SIG-M5 treated with dmso at 0.1 percent for 504 hours (cell line): ENCODE measurements at regions not wholly inside any gene's neighbourhood (a gene's known extent, or its start where the extent isn't known, plus 50 kb on each side); places are given as distances from the start of the nearest gene placed in this dataset.

Experiments
- DNase-seq: peaks from one replicate; lab custom pipeline; 2025; ENCODE audit not compliant: unreplicated experiment; lab: John Stamatoyannopoulos, UW

DNA sequence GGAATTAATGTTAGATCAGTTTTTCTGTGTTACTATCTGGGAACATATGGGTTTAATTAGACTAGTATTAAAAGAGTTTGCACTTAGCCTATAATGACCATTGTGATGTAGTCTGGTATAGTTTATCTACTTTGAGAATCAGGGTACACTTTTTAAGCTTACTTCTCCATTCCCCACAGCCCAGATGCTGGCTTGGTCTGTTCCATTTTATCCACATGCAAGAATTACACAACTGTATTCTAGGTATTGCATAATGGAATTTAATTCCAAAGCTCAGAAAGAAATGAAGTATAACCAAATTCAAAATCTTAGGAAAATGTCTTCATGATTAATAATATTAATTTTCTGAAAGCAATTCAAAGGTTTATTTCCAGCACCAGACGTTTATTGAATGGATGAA is 122.2 kb upstream of the PDGFD start:
- no peak for DNase-seq

GRCh38 chr11:104279587-104279986 is 115.6 kb upstream of the PDGFD start:
- no peak for DNase-seq

DNA sequence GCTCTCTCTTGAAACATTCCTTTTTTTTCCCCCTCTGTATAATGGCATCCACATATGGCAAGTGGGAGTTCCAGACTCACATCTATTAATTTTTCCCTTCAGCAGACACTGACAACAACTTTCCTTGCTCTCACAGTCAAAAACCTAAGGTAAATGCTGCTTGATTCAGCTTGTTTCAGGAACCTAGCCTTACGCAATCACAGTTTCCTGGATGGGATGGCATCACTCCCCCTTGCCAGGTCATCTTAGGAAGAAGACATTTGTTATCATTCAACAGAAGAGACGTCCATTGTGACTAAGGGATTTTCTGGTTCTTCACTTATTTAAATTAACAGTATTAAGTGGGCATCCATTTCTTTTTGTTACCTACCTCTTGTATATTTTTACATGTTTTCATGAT is 112.0 kb upstream of the PDGFD start:
- DNase-seq, result no peak

DNA sequence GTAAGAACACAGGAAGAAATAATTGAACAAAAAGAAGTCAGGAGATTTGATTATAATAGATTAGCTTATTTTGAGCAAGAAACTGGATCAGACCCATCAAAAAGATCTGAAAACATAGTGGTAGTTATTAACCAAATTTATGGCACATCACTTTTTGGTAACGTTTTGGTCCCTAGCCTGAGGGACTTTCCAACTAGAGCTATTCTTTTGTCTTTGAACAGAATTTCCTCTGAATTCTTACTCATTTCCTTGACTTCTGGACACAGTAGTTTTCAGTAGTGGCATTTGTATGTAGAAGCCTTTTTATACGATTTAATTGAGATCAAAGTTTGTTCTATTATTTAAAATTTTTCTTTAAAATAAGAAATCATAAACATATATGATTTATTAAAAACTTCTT is 96.5 kb upstream of the PDGFD start:
- DNase-seq, result no peak

DNA sequence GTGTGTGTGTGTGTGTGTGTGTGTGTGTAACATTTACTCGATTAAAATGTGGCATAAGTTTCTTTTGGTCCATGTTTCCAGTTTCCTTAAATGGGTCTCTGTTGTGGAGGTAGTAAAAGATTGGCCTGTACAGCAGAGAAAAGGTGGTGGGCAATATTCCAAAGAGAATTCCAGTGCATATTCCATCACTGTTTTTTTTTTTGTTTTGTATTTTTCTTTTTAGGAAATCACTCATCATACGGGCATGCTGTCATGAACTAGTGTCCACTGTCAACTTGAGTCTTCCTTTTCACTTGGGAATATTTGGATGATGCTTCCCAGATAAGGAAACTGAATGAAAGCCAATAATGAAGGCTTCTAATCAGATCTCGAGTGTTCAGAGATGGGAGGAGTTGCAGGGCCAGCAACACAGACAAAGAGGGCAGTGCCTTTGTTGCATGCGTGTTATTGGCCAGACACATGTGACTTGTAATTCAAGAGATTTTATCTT is 95.2 kb upstream of the PDGFD start:
- DNase-seq, result no peak

GRCh38 chr11:104256525-104256924 is 92.6 kb upstream of the PDGFD start:
- no peak for DNase-seq

DNA sequence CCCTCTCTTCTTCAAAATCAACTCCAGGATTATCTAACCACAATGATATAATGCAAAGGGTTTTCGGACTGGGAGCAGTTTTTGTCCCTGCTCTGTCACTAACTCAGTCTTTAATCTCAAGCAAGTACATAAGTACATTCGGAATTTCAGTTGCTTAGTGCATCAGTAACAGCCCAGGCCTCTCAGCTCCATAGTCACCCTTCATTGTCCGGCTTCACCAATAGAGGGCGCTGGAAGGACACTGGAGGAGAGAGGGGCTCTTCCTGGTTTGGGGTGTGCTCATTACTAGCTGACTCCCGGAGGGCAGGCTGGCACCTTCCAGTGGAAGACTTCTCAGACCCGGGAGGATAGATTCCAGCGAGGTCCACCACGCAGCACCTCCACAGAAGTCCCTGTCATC is 90.4 kb upstream of the PDGFD start:
- peak; percentile 7 for DNase-seq

DNA sequence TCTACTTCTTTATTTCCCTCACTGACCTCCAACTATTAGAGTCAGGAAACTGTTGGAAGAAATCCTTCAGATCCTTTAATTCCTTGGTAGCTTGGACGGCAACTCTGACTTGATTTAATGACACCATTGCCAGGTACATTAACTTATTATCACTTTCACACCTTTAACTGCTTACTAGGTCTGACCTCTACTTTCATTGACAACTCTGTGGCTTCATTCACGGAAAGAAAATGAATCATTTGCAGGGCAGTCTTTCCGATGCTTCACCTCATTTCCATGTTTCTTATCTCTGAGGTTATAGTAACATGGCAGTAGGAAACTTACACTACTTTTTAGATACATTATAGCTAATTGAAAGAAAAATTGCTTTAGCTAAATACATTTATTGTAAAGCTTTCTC is 82.6 kb upstream of the PDGFD start:
- DNase-seq, result no peak

DNA sequence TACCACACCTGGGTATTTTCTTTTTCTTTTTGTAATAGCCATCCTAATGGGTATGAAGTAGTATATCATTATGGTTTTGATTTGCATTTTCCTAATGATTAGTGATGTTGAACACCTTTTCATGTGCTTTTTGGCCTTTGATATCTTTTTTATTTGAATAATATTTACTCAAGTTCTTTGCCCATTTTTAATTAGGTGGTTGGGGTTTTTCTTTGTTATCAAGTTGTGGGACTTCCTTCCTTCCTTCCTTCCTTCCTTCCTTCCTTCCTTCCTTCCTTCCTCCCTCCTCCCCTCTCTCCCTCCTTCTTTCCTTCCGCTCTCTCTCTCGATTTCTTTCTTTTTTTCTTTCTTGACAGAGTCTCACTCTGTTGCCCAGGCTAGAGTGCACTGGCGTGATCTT is 75.0 kb upstream of the PDGFD start:
- DNase-seq, result no peak

GRCh38 chr11:104225047-104225446 is 61.1 kb upstream of the PDGFD start:
- DNase-seq, result no peak

GRCh38 chr11:104222464-104222863 is 58.5 kb upstream of the PDGFD start:
- DNase-seq, result no peak

GRCh38 chr11:104221455-104221854 is 57.5 kb upstream of the PDGFD start:
- no peak for DNase-seq

DNA sequence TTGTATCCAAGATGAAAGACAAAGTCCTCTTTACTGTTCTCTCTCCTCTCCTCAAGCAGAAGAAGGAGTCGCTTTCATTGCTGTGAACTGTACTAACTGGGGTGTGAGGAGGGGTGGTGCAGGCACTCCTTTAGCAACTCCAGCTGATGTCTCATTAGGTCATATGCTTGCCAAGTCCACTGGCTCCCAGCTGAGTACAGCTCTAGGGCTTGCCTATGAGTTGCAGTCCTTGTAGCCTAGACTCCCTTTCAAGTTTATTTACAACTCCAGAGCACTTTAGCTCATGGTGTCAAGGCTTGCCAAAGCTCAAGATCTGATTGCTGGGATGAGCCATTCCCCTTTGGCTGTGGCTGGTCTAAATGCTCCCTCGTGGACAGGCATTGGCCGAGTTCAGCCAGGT is 55.1 kb upstream of the PDGFD start:
- DNase-seq, result no peak

GRCh38 chr11:104214517-104214916 is 50.6 kb upstream of the PDGFD start:
- DNase-seq, result no peak
